Omental fat pad (tissue), 3 donors: ENCODE measurements at regions not wholly inside any gene's neighbourhood (a gene's known extent, or its start where the extent isn't known, plus 50 kb on each side); places are given as distances from the start of the nearest gene placed in this dataset.

ENCODE experiments used
- ATAC-seq: fragments of 150-250 bp; one replicate; pipeline ENCODE4 v1.9.1; 2016; ENCODE audit warnings: mild to moderate bottlenecking, moderate library complexity; ENCODE audit not compliant: low FRiP score
- DNase-seq: peaks from one replicate; pipeline ENCODE4 v3.0.0-alpha.2; 2019; ENCODE audit warnings: low spot score
- CTCF ChIP-seq, 3 donors: fragments of 450-650 bp; IDR thresholded peaks; one replicate each; pipeline ENCODE4 v1.5.1; 2016 to 2017; ENCODE audit warnings: antibody characterized with exemption in 3 of 3, mild to moderate bottlenecking in 3 of 3, moderate library complexity in 2 of 3

GRCh38 chr9:78613006-78613405 lies 316.1 kb downstream of the PSAT1 start:
- no peak for TF ChIP-seq CTCF (IDR thresholded peaks at IDR 0.05)
- no peak for DNase-seq
- ATAC-seq, result no peak

GRCh38 chr9:78614892-78615291 lies 318.0 kb downstream of the PSAT1 start:
- TF ChIP-seq CTCF (IDR thresholded peaks at IDR 0.05), result no peak
- ATAC-seq, result no peak
- DNase-seq, result no peak

GRCh38 chr9:78615372-78615771 lies 318.4 kb downstream of the PSAT1 start:
- DNase-seq (no peak), ATAC-seq (no peak)
- no peak for TF ChIP-seq CTCF (IDR thresholded peaks at IDR 0.05)

GRCh38 chr9:78618735-78619134 lies 321.8 kb downstream of the PSAT1 start:
- no peak for TF ChIP-seq CTCF (IDR thresholded peaks at IDR 0.05)
- ATAC-seq (no peak), DNase-seq (no peak)

GRCh38 chr9:78620303-78620702 lies 323.4 kb downstream of the PSAT1 start:
- ATAC-seq, result no peak
- no peak for DNase-seq
- no peak for TF ChIP-seq CTCF (IDR thresholded peaks at IDR 0.05)

GRCh38 chr9:78620764-78621163 lies 323.8 kb downstream of the PSAT1 start:
- DNase-seq, result no peak
- no peak for ATAC-seq
- no peak for TF ChIP-seq CTCF (IDR thresholded peaks at IDR 0.05)

GRCh38 chr9:78622126-78622525 lies 325.2 kb downstream of the PSAT1 start:
- no peak for DNase-seq
- no peak for ATAC-seq
- no peak for TF ChIP-seq CTCF (IDR thresholded peaks at IDR 0.05)
